GM23338 (cell line): ENCODE measurements at regions not wholly inside any gene's neighbourhood (a gene's known extent, or its start where the extent isn't known, plus 50 kb on each side); places are given as distances from the start of the nearest gene placed in this dataset.

Experiments
- CREB1 ChIP-seq: fragments of 250-450 bp; sonication (Bioruptor Pico); IDR thresholded peaks from 2 replicates; pipeline ENCODE4 v1.5.0; 2020; ENCODE audit warnings: low read depth, mild to moderate bottlenecking, moderate library complexity
- CTCF ChIP-seq, 2 experiments: fragments of 200-600 bp in 1 of 2; sonication (generic) in 1 of 2; conservative IDR thresholded peaks; 2 replicates each; pipeline versions ENCODE4 v1.5.1 to v1.6.1; 2016 to 2017; ENCODE audit warnings: antibody characterized with exemption in 2 of 2, low read depth in 2 of 2, mild to moderate bottlenecking in 2 of 2, moderate library complexity in 1 of 2
- EZH2 ChIP-seq: fragments of 200-600 bp; sonication (generic); IDR thresholded peaks from one replicate; pipeline ENCODE4 v1.8.0; 2017; ENCODE audit warnings: antibody characterized with exemption, mild to moderate bottlenecking, low read depth; ENCODE audit not compliant: unreplicated experiment
- EZH2phosphoT487 ChIP-seq: fragments of 200-600 bp; sonication (generic); IDR thresholded peaks from one replicate; pipeline ENCODE4 v1.8.1; 2018; ENCODE audit warnings: antibody characterized with exemption; ENCODE audit not compliant: unreplicated experiment
- NANOG ChIP-seq: IDR thresholded peaks from 2 replicates; pipeline ENCODE4 v1.6.1; 2016; ENCODE audit warnings: antibody characterized with exemption, borderline replicate concordance
- POLR2AphosphoS5 ChIP-seq: IDR thresholded peaks from 2 replicates; pipeline ENCODE4 v1.6.1; 2016; ENCODE audit warnings: antibody characterized with exemption, low read depth
- REST ChIP-seq: IDR thresholded peaks from one replicate; pipeline ENCODE4 v1.6.1; 2018; ENCODE audit warnings: antibody characterized with exemption; ENCODE audit not compliant: unreplicated experiment
- ZNF331 ChIP-seq: fragments of 250-450 bp; sonication (Bioruptor Pico); IDR thresholded peaks from 2 replicates; pipeline ENCODE4 v1.5.0; 2020; ENCODE audit warnings: low read depth, mild to moderate bottlenecking, moderate library complexity
- TF ChIP-seq, protein P1 (sequence below): IDR thresholded peaks from 2 replicates; pipeline ENCODE4 v1.6.1; 2016; ENCODE audit warnings: antibody characterized with exemption

GRCh38 chrX:76555269-76555668 is 127.8 kb downstream of the MAGEE1 start:
- no peak for TF ChIP-seq CTCF (conservative IDR thresholded peaks at IDR 0.05; ENCODE audit: low read depth in 2 of 2)
- no peak for TF ChIP-seq NANOG
- TF ChIP-seq POLR2AphosphoS5: no peak
- no peak for TF ChIP-seq EZH2
- no peak for TF ChIP-seq EZH2phosphoT487
- no peak for TF ChIP-seq REST
- TF ChIP-seq CREB1 (CRISPR knock-in tag): no peak
- TF ChIP-seq, protein P1, sequence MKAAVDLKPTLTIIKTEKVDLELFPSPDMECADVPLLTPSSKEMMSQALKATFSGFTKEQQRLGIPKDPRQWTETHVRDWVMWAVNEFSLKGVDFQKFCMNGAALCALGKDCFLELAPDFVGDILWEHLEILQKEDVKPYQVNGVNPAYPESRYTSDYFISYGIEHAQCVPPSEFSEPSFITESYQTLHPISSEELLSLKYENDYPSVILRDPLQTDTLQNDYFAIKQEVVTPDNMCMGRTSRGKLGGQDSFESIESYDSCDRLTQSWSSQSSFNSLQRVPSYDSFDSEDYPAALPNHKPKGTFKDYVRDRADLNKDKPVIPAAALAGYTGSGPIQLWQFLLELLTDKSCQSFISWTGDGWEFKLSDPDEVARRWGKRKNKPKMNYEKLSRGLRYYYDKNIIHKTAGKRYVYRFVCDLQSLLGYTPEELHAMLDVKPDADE: no peak
- no peak for TF ChIP-seq ZNF331 (CRISPR knock-in tag)
